ENCODE measurements at regions not wholly inside any gene's neighbourhood (a gene's known extent, or its start where the extent isn't known, plus 50 kb on each side); places are given as distances from the start of the nearest gene placed in this dataset.

GRCh38 chr1:60716472-60716871, 365.9 kb upstream of the NFIA start:
- intact Hi-C loops (cut with micrococcal nuclease), result no loop called here
- DNase-seq (no peak), ATAC-seq (no peak)
- ChIA-PET CTCF (no interaction called here), POLR2A (no interaction called here)
- Histone ChIP-seq H3K27ac (ENCODE audit: low read depth, low read length) (no peak overlapping the region), H3K4me1 (ENCODE audit: control insufficient read depth in 2 of 2, insufficient read depth in 2 of 2, low read length in 2 of 2) (no peaks in the 10 kb centered on the region), H3K36me3 (ENCODE audit: control insufficient read depth in 2 of 3, insufficient read depth in 3 of 3, low read length in 3 of 3) (no peaks in the 10 kb centered on the region), H3K27me3 (ENCODE audit: control insufficient read depth in 2 of 2, insufficient read depth in 2 of 2, low read length in 2 of 2) (no peaks in the 10 kb centered on the region), H3K9me3 (ENCODE audit: control insufficient read depth in 2 of 3, low read length in 3 of 3) (no peaks in the 10 kb centered on the region), H3K4me3 (ENCODE audit: low read length) (no peak overlapping the region)
- H3K36me3 Mint-ChIP-seq, result no peaks in the 10 kb centered on the region
- H3K9me3 Mint-ChIP-seq, result peaks cover 0 to 15% (median 0%) of the 10 kb centered on the region in 11 donors
- no peaks in the 10 kb centered on the region for H3K27me3 Mint-ChIP-seq
- no peak overlapping the region for H3K4me3 Mint-ChIP-seq
- no peaks in the 10 kb centered on the region for H3K4me1 Mint-ChIP-seq
- no peak overlapping the region for H3K27ac Mint-ChIP-seq

DNA sequence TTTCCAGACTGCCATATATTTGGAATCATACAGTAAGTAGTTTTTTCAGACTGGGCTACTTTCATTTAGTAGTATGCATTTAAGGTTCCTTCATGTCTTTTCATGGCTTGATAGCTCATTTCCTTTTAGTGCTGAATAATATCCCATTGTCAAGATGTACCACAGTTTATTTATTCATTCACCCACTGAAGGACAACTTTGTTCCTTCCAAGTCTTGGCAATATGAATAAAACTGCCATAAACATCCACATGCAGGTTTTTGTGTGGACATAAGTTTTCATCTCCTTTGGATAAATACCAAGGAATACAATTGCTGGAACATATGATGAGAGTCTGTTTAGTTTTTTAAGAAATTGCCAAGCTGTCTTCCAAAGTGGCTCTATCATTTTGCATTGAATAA, 366.4 kb upstream of the NFIA start:
- no peak for ATAC-seq

GRCh38 chr1:60709426-60709825, 372.9 kb upstream of the NFIA start:
- no peaks in the 10 kb centered on the region for H3K36me3 Mint-ChIP-seq
- H3K4me3 ChIP-seq (ENCODE audit: low read length), result no peak overlapping the region
- ATAC-seq, result no peak
- ChIA-PET POLR2A (no interaction called here), CTCF (no interaction called here)
- H3K27me3 Mint-ChIP-seq, result peaks cover 0 to 11% (median 6%) of the 10 kb centered on the region in 5 donors
- no peaks in the 10 kb centered on the region for H3K9me3 ChIP-seq (ENCODE audit: control insufficient read depth in 2 of 3, low read length in 3 of 3)
- no peak overlapping the region for H3K4me3 Mint-ChIP-seq
- no peak overlapping the region for H3K27ac ChIP-seq (ENCODE audit: low read depth, low read length)
- no peak overlapping the region for H3K27ac Mint-ChIP-seq
- no peak for DNase-seq
- H3K27me3 ChIP-seq (ENCODE audit: control insufficient read depth in 2 of 2, insufficient read depth in 2 of 2, low read length in 2 of 2), result no peaks in the 10 kb centered on the region
- peaks cover 0 to 40% (median 10%) of the 10 kb centered on the region in 11 donors for H3K9me3 Mint-ChIP-seq
- H3K36me3 ChIP-seq (ENCODE audit: control insufficient read depth in 2 of 3, insufficient read depth in 3 of 3, low read length in 3 of 3), result no peaks in the 10 kb centered on the region
- H3K4me1 ChIP-seq (ENCODE audit: control insufficient read depth in 2 of 2, insufficient read depth in 2 of 2, low read length in 2 of 2), result no peaks in the 10 kb centered on the region
- intact Hi-C loops (cut with micrococcal nuclease), result no loop called here
- no peaks in the 10 kb centered on the region for H3K4me1 Mint-ChIP-seq

More for the DNA sequence above, 366.4 kb upstream of the NFIA start:
- ChIA-PET CTCF (no interaction called here), POLR2A (no interaction called here)
- no peaks in the 10 kb centered on the region for H3K36me3 Mint-ChIP-seq
- Histone ChIP-seq H3K9me3 (ENCODE audit: control insufficient read depth in 2 of 3, low read length in 3 of 3) (no peaks in the 10 kb centered on the region), H3K27ac (ENCODE audit: low read depth, low read length) (no peak overlapping the region), H3K36me3 (ENCODE audit: control insufficient read depth in 2 of 3, insufficient read depth in 3 of 3, low read length in 3 of 3) (no peaks in the 10 kb centered on the region), H3K4me3 (ENCODE audit: low read length) (no peak overlapping the region), H3K4me1 (ENCODE audit: control insufficient read depth in 2 of 2, insufficient read depth in 2 of 2, low read length in 2 of 2) (no peaks in the 10 kb centered on the region), H3K27me3 (ENCODE audit: control insufficient read depth in 2 of 2, insufficient read depth in 2 of 2, low read length in 2 of 2) (no peaks in the 10 kb centered on the region)
- H3K27me3 Mint-ChIP-seq, result no peaks in the 10 kb centered on the region
- intact Hi-C loops (cut with micrococcal nuclease), result no loop called here
- H3K4me1 Mint-ChIP-seq, result no peaks in the 10 kb centered on the region
- peaks cover 0 to 20% (median 4%) of the 10 kb centered on the region in 11 donors for H3K9me3 Mint-ChIP-seq
- no peak overlapping the region for H3K27ac Mint-ChIP-seq
- no peak overlapping the region for H3K4me3 Mint-ChIP-seq
- DNase-seq, result no peak

DNA sequence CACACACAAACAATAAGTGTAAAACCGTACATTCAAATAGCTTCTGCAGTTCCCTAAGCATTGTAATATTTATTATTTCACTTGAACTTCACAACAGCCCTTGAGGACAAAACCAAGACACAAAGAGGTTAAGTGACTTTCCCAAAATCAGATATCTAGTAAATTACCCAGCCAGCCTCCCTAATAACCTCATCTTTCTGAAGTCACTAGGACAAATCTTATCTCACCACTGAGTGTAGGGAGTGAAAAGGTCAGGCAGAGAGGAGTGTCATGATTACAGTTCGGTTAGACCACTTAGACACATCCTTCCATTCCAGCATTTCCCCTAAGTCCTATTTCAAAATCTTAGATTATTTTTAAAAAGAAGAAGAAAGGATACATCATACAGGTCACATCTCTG, 377.3 kb upstream of the NFIA start:
- no peak overlapping the region for H3K27ac Mint-ChIP-seq
- CTCF ChIA-PET, result no interaction called here
- no peak overlapping the region for H3K4me3 ChIP-seq (ENCODE audit: low read length)
- H3K9me3 ChIP-seq (ENCODE audit: control insufficient read depth in 2 of 3, low read length in 3 of 3), result no peaks in the 10 kb centered on the region
- H3K9me3 Mint-ChIP-seq, result peaks cover 0 to 19% (median 2%) of the 10 kb centered on the region in 11 donors
- H3K27me3 Mint-ChIP-seq, result peaks cover 0 to 21% (median 6%) of the 10 kb centered on the region in 5 donors
- H3K36me3 Mint-ChIP-seq, result no peaks in the 10 kb centered on the region
- H3K4me1 Mint-ChIP-seq, result no peaks in the 10 kb centered on the region
- POLR2A ChIA-PET, result no interaction called here
- no peak overlapping the region for H3K4me3 Mint-ChIP-seq
- no peaks in the 10 kb centered on the region for H3K27me3 ChIP-seq (ENCODE audit: control insufficient read depth in 2 of 2, insufficient read depth in 2 of 2, low read length in 2 of 2)
- H3K36me3 ChIP-seq (ENCODE audit: control insufficient read depth in 2 of 3, insufficient read depth in 3 of 3, low read length in 3 of 3), result no peaks in the 10 kb centered on the region
- H3K27ac ChIP-seq (ENCODE audit: low read depth, low read length), result no peak overlapping the region
- intact Hi-C loops (cut with micrococcal nuclease), result no loop called here
- no peak for DNase-seq
- ATAC-seq, result no peak
- no peaks in the 10 kb centered on the region for H3K4me1 ChIP-seq (ENCODE audit: control insufficient read depth in 2 of 2, insufficient read depth in 2 of 2, low read length in 2 of 2)

GRCh38 chr1:60703155-60703554, 379.2 kb upstream of the NFIA start:
- DNase-seq (no peak), ATAC-seq (no peak)
- Histone ChIP-seq H3K27ac (ENCODE audit: low read depth, low read length) (no peak overlapping the region), H3K9me3 (ENCODE audit: control insufficient read depth in 2 of 3, low read length in 3 of 3) (no peaks in the 10 kb centered on the region), H3K4me1 (ENCODE audit: control insufficient read depth in 2 of 2, insufficient read depth in 2 of 2, low read length in 2 of 2) (no peaks in the 10 kb centered on the region), H3K4me3 (ENCODE audit: low read length) (no peak overlapping the region), H3K36me3 (ENCODE audit: control insufficient read depth in 2 of 3, insufficient read depth in 3 of 3, low read length in 3 of 3) (no peaks in the 10 kb centered on the region), H3K27me3 (ENCODE audit: control insufficient read depth in 2 of 2, insufficient read depth in 2 of 2, low read length in 2 of 2) (no peaks in the 10 kb centered on the region)
- no peaks in the 10 kb centered on the region for H3K4me1 Mint-ChIP-seq
- intact Hi-C loops (cut with micrococcal nuclease), result no loop called here
- H3K27me3 Mint-ChIP-seq, result peaks cover 0 to 17% (median 0%) of the 10 kb centered on the region in 5 donors
- H3K9me3 Mint-ChIP-seq, result peaks cover 0 to 11% (median 2%) of the 10 kb centered on the region in 11 donors
- H3K36me3 Mint-ChIP-seq, result no peaks in the 10 kb centered on the region
- ChIA-PET CTCF (no interaction called here), POLR2A (no interaction called here)
- H3K27ac Mint-ChIP-seq, result no peak overlapping the region
- no peak overlapping the region for H3K4me3 Mint-ChIP-seq

DNA sequence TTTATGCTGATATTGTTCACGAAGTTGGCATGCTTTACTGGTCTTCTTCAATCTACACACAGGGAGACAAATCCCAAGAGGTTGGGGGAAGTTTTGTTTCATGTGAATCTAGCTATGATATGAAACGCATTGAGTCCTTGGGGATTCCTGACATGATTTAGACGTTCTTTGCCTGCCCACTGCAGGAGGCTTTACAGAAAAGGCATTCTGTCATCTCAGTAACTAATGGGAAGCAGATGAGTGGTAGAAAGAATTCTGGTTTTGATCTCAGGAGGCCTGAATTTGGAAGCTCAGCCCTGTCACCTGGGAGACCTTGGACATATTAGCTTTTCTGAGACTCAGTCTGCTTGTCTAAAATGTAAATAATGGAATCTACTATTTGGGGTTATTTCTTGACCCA, 383.0 kb upstream of the NFIA start:
- no peaks in the 10 kb centered on the region for H3K4me1 Mint-ChIP-seq
- no peaks in the 10 kb centered on the region for H3K36me3 Mint-ChIP-seq
- ChIA-PET POLR2A (no interaction called here), CTCF (no interaction called here)
- ATAC-seq, result no peak
- peaks cover 0 to 15% (median 0%) of the 10 kb centered on the region in 5 donors for H3K27me3 Mint-ChIP-seq
- no peak for DNase-seq
- no peaks in the 10 kb centered on the region for H3K9me3 ChIP-seq (ENCODE audit: control insufficient read depth in 2 of 3, low read length in 3 of 3)
- no peaks in the 10 kb centered on the region for H3K27me3 ChIP-seq (ENCODE audit: control insufficient read depth in 2 of 2, insufficient read depth in 2 of 2, low read length in 2 of 2)
- no peak overlapping the region for H3K4me3 Mint-ChIP-seq
- H3K27ac Mint-ChIP-seq, result no peak overlapping the region
- H3K36me3 ChIP-seq (ENCODE audit: control insufficient read depth in 2 of 3, insufficient read depth in 3 of 3, low read length in 3 of 3), result no peaks in the 10 kb centered on the region
- H3K4me3 ChIP-seq (ENCODE audit: low read length), result no peak overlapping the region
- H3K4me1 ChIP-seq (ENCODE audit: control insufficient read depth in 2 of 2, insufficient read depth in 2 of 2, low read length in 2 of 2), result no peaks in the 10 kb centered on the region
- intact Hi-C loops (cut with micrococcal nuclease), result no loop called here
- H3K27ac ChIP-seq (ENCODE audit: low read depth, low read length), result no peak overlapping the region
- H3K9me3 Mint-ChIP-seq, result peaks cover 0 to 7% (median 0%) of the 10 kb centered on the region in 11 donors

DNA sequence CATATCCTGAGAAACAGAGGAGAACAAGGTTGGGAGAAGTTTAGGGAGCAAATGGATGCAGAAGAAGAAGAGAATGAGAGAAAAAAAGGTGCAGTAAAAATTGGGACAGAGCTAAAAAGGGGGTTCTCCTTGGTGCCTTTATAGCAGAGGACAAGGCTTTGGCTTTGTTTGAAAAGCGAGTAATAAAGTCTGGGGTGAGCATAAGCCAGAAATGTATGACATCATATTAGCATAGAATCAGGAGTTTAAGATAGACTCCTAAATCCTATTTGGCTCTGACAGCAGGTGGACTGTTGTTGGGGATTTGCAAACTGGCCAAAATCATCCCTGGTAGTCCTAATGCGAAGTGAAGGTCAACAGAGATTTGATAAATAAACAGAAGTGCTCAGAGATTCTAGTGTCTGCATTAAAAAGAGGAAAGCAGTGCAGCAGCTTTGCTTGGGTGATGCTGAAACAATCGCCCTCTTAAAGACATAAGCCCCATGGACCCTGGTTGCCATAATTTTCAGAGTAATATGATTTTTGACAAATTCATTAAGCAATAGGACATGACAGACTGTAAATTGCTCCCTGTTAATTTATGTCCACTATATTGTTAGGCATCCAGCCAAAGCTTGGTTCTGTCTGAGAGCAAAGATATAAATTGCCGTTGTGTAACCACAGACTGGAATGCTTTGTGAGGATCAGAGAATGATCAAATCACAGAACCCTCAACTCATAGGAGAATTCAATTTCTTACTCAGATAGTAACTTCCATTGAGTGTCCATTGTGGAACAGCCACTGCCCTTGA, 385.0 kb upstream of the NFIA start:
- no peaks in the 10 kb centered on the region for H3K4me1 ChIP-seq (ENCODE audit: control insufficient read depth in 2 of 2, insufficient read depth in 2 of 2, low read length in 2 of 2)
- H3K36me3 ChIP-seq (ENCODE audit: control insufficient read depth in 2 of 3, insufficient read depth in 3 of 3, low read length in 3 of 3), result no peaks in the 10 kb centered on the region
- DNase-seq (no peak), ATAC-seq (no peak)
- Mint-ChIP-seq H3K27ac (no peak overlapping the region), H3K4me3 (no peak overlapping the region), H3K9me3 (peaks cover 0 to 10% (median 0%) of the 10 kb centered on the region in 11 donors), H3K4me1 (no peaks in the 10 kb centered on the region), H3K36me3 (no peaks in the 10 kb centered on the region), H3K27me3 (peaks cover 0 to 11% (median 0%) of the 10 kb centered on the region in 5 donors)
- intact Hi-C loops (cut with micrococcal nuclease), result no loop called here
- POLR2A ChIA-PET, result no interaction called here
- no peaks in the 10 kb centered on the region for H3K27me3 ChIP-seq (ENCODE audit: control insufficient read depth in 2 of 2, insufficient read depth in 2 of 2, low read length in 2 of 2)
- no peak overlapping the region for H3K27ac ChIP-seq (ENCODE audit: low read depth, low read length)
- H3K9me3 ChIP-seq (ENCODE audit: control insufficient read depth in 2 of 3, low read length in 3 of 3), result no peaks in the 10 kb centered on the region
- CTCF ChIA-PET, result no interaction called here
- H3K4me3 ChIP-seq (ENCODE audit: low read length), result no peak overlapping the region
